ENCODE measurements at regions not wholly inside any gene's neighbourhood (a gene's known extent, or its start where the extent isn't known, plus 50 kb on each side); places are given as distances from the start of the nearest gene placed in this dataset.

GRCh38 chr10:128943111-128943510, 523.9 kb upstream of the MGMT start:
- FAIRE-seq (no peak), DNase-seq (ENCODE audit: low read depth, low spot score) (no peak)
- Histone ChIP-seq H4K20me1 (replicated peaks; ENCODE audit: control insufficient read depth, extremely low read depth, insufficient read depth, low read length) (no peaks in the 10 kb centered on the region), H3K4me2 (ENCODE audit: insufficient read depth, low read length) (no peak overlapping the region), H3K36me3 (ENCODE audit: control insufficient read depth in 2 of 2, extremely low read depth in 1 of 2, insufficient read depth in 2 of 2, low read length in 2 of 2) (no peaks in the 10 kb centered on the region), H3K27ac (ENCODE audit: insufficient read depth, low read depth, low read length) (no peak overlapping the region), H3K27me3 (ENCODE audit: control insufficient read depth in 2 of 2, insufficient read depth in 2 of 2, low read length in 2 of 2) (no peaks in the 10 kb centered on the region), H3K79me2 (ENCODE audit: control insufficient read depth, insufficient read depth, low read length) (no peaks in the 10 kb centered on the region), H3K9me3 (replicated peaks; ENCODE audit: control insufficient read depth, insufficient read depth, low read length) (peaks cover 5% of the 10 kb centered on the region), H3K9me1 (replicated peaks; ENCODE audit: control insufficient read depth, extremely low read depth, insufficient read depth, low read length) (no peaks in the 10 kb centered on the region), H2AFZ (ENCODE audit: low read depth, low read length) (no peak overlapping the region), H3K4me3 (replicated peaks in 1 of 3; ENCODE audit: insufficient read depth in 1 of 3, low read depth in 1 of 3, low read length in 3 of 3) (no peak overlapping the region), H3K9ac (replicated peaks; ENCODE audit: extremely low read depth, insufficient read depth, low read length) (no peak overlapping the region), H3K4me1 (ENCODE audit: control insufficient read depth, extremely low read depth, insufficient read depth, low read length) (no peaks in the 10 kb centered on the region)
- ChIA-PET CTCF (interaction anchor here (0.7 kb wide), 1 partner anchor 749 kb away, joined by 3 read pairs; no protein-coding TSS in a partner anchor), POLR2A (no interaction called here)
- intact Hi-C loops (cut with micrococcal nuclease) (no loop called here), dilution Hi-C loops (cut with MboI; ENCODE audit: extremely low pct_ligation_motif_present, low sequenced_read_pairs) (no loop called here)
- TF ChIP-seq JUN (IDR thresholded peaks at IDR 0.05; ENCODE audit: borderline replicate concordance, insufficient read depth, insufficient read length, low read depth) (no peak), GATA2 (IDR thresholded peaks at IDR 0.05; ENCODE audit: insufficient read depth, insufficient read length, low read depth, low read length) (no peak), MAX (IDR thresholded peaks at IDR 0.05; ENCODE audit: insufficient read depth, insufficient read length) (no peak), FOS (IDR thresholded peaks at IDR 0.05; ENCODE audit: borderline replicate concordance, insufficient read depth, low read length) (no peak), POLR2A (IDR thresholded peaks at IDR 0.05; ENCODE audit: low read depth, low read length) (no peak), MYC (IDR thresholded peaks at IDR 0.05; ENCODE audit: low read depth, low read length) (no peak), CTCF (IDR thresholded peaks at IDR 0.05; ENCODE audit: extremely low read depth in 1 of 2, insufficient read depth in 1 of 2, low read depth in 1 of 2, low read length in 2 of 2) (no peak), EZH2 (IDR thresholded peaks at IDR 0.05; ENCODE audit: borderline replicate concordance, low read depth, low read length, severe bottlenecking) (no peak), POLR2AphosphoS5 (IDR thresholded peaks at IDR 0.05; ENCODE audit: insufficient read depth, low read depth, low read length) (no peak)
- no TSS peak for BruUV-seq (replicated peaks)
